ENCODE measurements at regions not wholly inside any gene's neighbourhood (a gene's known extent, or its start where the extent isn't known, plus 50 kb on each side); places are given as distances from the start of the nearest gene placed in this dataset.

- TF ChIP-seq CTCF (conservative IDR thresholded peaks at IDR 0.05) = no peak
- H3K9me3 Mint-ChIP-seq = peaks cover 2% of the 10 kb centered on the region
- no peak overlapping the region for H3K4me3 Mint-ChIP-seq
- H3K36me3 Mint-ChIP-seq (ENCODE audit: low read depth) = no peaks in the 10 kb centered on the region
- DNase-seq (ENCODE audit: low read depth, low spot score) = no peak
- H3K27ac Mint-ChIP-seq (ENCODE audit: unreplicated experiment) = no peak overlapping the region
- no peaks in the 10 kb centered on the region for H3K27me3 Mint-ChIP-seq (ENCODE audit: low read depth)
- peaks cover 4% of the 10 kb centered on the region for H3K4me1 Mint-ChIP-seq
These were observed 204.5 kb downstream of the ACKR3 start for GRCh38 chr2:236774171-236774570.

- no peak for TF ChIP-seq CTCF (conservative IDR thresholded peaks at IDR 0.05)
- Mint-ChIP-seq H3K4me1 (peaks cover 4% of the 10 kb centered on the region), H3K27me3 (ENCODE audit: low read depth) (no peaks in the 10 kb centered on the region), H3K36me3 (ENCODE audit: low read depth) (no peaks in the 10 kb centered on the region), H3K9me3 (peaks cover 4% of the 10 kb centered on the region), H3K27ac (ENCODE audit: unreplicated experiment) (no peak overlapping the region), H3K4me3 (no peak overlapping the region)
- no peak for DNase-seq (ENCODE audit: low read depth, low spot score)
These were observed 205.9 kb downstream of the ACKR3 start for GRCh38 chr2:236775511-236775910.

- Mint-ChIP-seq H3K9me3 (peaks cover 4% of the 10 kb centered on the region), H3K36me3 (ENCODE audit: low read depth) (no peaks in the 10 kb centered on the region), H3K4me3 (no peak overlapping the region), H3K4me1 (peaks cover 4% of the 10 kb centered on the region), H3K27me3 (ENCODE audit: low read depth) (no peaks in the 10 kb centered on the region), H3K27ac (ENCODE audit: unreplicated experiment) (no peak overlapping the region)
- TF ChIP-seq CTCF (conservative IDR thresholded peaks at IDR 0.05) = no peak
- DNase-seq (ENCODE audit: low read depth, low spot score) = no peak
These were observed 206.6 kb downstream of the ACKR3 start for GRCh38 chr2:236776206-236776605.

GRCh38 chr2:236776695-236777251, 207.1 kb downstream of the ACKR3 start:
- Mint-ChIP-seq H3K4me3 (no peak overlapping the region), H3K36me3 (ENCODE audit: low read depth) (no peaks in the 10 kb centered on the region), H3K4me1 (peaks cover 4% of the 10 kb centered on the region), H3K9me3 (peaks cover 4% of the 10 kb centered on the region), H3K27ac (ENCODE audit: unreplicated experiment) (no peak overlapping the region), H3K27me3 (ENCODE audit: low read depth) (no peaks in the 10 kb centered on the region)
- no peak for TF ChIP-seq CTCF (conservative IDR thresholded peaks at IDR 0.05)
- no peak for DNase-seq (ENCODE audit: low read depth, low spot score)

- Mint-ChIP-seq H3K27me3 (ENCODE audit: low read depth) (no peaks in the 10 kb centered on the region), H3K4me3 (no peak overlapping the region), H3K9me3 (peaks cover 4% of the 10 kb centered on the region), H3K36me3 (ENCODE audit: low read depth) (no peaks in the 10 kb centered on the region), H3K27ac (ENCODE audit: unreplicated experiment) (no peak overlapping the region), H3K4me1 (peaks cover 10% of the 10 kb centered on the region)
- TF ChIP-seq CTCF (conservative IDR thresholded peaks at IDR 0.05) = no peak
- no peak for DNase-seq (ENCODE audit: low read depth, low spot score)
These were observed 207.8 kb downstream of the ACKR3 start for GRCh38 chr2:236777408-236777807.

Data from neural crest cell (in vitro differentiated cells).